IMR-90 (cell line): ENCODE measurements at regions not wholly inside any gene's neighbourhood (a gene's known extent, or its start where the extent isn't known, plus 50 kb on each side); places are given as distances from the start of the nearest gene placed in this dataset.

Experiments used
- ATAC-seq: fragments of 200-7000 bp; cut with Tn5 transposase; 2 replicates; pipeline ENCODE4 v1.9.1; 2020; ENCODE audit warnings: low read depth, mild to moderate bottlenecking, moderate library complexity
- BruUV-seq: library from RNA; stranded (reverse); fragments of 400-500 nt; replicated peaks from 2 replicates; lab custom pipeline; 2021; lab: Mats Ljungman, UMichigan
- CTCF ChIA-PET: fragments of 300-600 bp; formaldehyde crosslinking; extraction: SDS; loops from one replicate; lab custom pipeline; 2021; ENCODE audit warnings: antibody characterized with exemption; lab: Yijun Ruan, JAX
- POLR2A ChIA-PET: fragments of 300-600 bp; sonication (Branson Sonifier 250); formaldehyde crosslinking; loops from one replicate; lab custom pipeline; 2022; ENCODE audit warnings: antibody characterized with exemption; ENCODE audit not compliant: unreplicated experiment; lab: Charles Lee
- DNase-seq: peaks from one replicate; pipeline ENCODE4 v3.0.0; 2013
- H2AFZ ChIP-seq: replicated peaks from 2 replicates; pipeline ENCODE3; 2013; ENCODE audit warnings: low read length, mild to moderate bottlenecking; ENCODE audit not compliant: poor library complexity
- H2AK5ac ChIP-seq: 2 replicates; pipeline ENCODE4 v1.6.1; 2013; ENCODE audit warnings: low read depth, low read length, inconsistent platforms
- H2AK9ac ChIP-seq: replicated peaks from 2 replicates; pipeline ENCODE3; 2013; ENCODE audit warnings: mild to moderate bottlenecking, low read depth, low read length, moderate library complexity; ENCODE audit not compliant: poor library complexity
- H2BK120ac ChIP-seq: 2 replicates; pipeline ENCODE4 v1.6.1; 2013; ENCODE audit warnings: low read depth, low read length, inconsistent platforms
- H2BK15ac ChIP-seq: 3 replicates; pipeline ENCODE4 v1.6.1; 2013; ENCODE audit warnings: low read depth, low read length, inconsistent platforms
- H2BK20ac ChIP-seq: 2 replicates; pipeline ENCODE4 v1.6.1; 2013; ENCODE audit warnings: low read depth, mild to moderate bottlenecking, inconsistent platforms, low read length, moderate library complexity
- H2BK5ac ChIP-seq: 2 replicates; pipeline ENCODE4 v1.6.1; 2013; ENCODE audit warnings: mild to moderate bottlenecking, low read depth, low read length, inconsistent platforms; ENCODE audit not compliant: poor library complexity, severe bottlenecking
- H3K14ac ChIP-seq: replicated peaks from 2 replicates; pipeline ENCODE4 v1.6.1; 2013; ENCODE audit warnings: low read depth, low read length, inconsistent platforms
- H3K18ac ChIP-seq: 2 replicates; pipeline ENCODE4 v1.6.1; 2013; ENCODE audit warnings: low read depth, low read length, control low read depth
- H3K23ac ChIP-seq: 2 replicates; pipeline ENCODE4 v1.6.1; 2013; ENCODE audit warnings: low read depth, low read length, inconsistent platforms
- H3K27ac ChIP-seq: 2 replicates; pipeline ENCODE4 v1.5.1; 2013; ENCODE audit warnings: mild to moderate bottlenecking, control low read depth, low read length; ENCODE audit not compliant: insufficient read depth
- H3K27me3 ChIP-seq: 2 replicates; pipeline ENCODE4 v1.6.1; 2013; ENCODE audit warnings: low read length; ENCODE audit not compliant: control insufficient read depth, insufficient read depth
- H3K36me3 ChIP-seq: 2 replicates; pipeline ENCODE4 v1.6.1; 2013; ENCODE audit warnings: low read length, mixed read lengths; ENCODE audit not compliant: control insufficient read depth, insufficient read depth
- H3K4ac ChIP-seq: 2 replicates; pipeline ENCODE4 v1.6.1; 2013; ENCODE audit warnings: low read depth, low read length, inconsistent platforms
- H3K4me1 ChIP-seq: 2 replicates; pipeline ENCODE4 v1.6.1; 2013; ENCODE audit warnings: low read length, mixed read lengths; ENCODE audit not compliant: control insufficient read depth, insufficient read depth
- H3K4me2 ChIP-seq: 2 replicates; pipeline ENCODE4 v1.6.1; 2013; ENCODE audit warnings: low read depth, mild to moderate bottlenecking, control low read depth, low read length, moderate library complexity
- H3K4me3 ChIP-seq: 2 replicates; pipeline ENCODE4 v1.5.1; 2013; ENCODE audit warnings: low read depth, mild to moderate bottlenecking, control low read depth, low read length, moderate library complexity; ENCODE audit not compliant: insufficient read depth
- H3K56ac ChIP-seq: 2 replicates; pipeline ENCODE4 v1.6.1; 2013; ENCODE audit warnings: low read length, inconsistent platforms; ENCODE audit not compliant: insufficient read depth; ENCODE audit errors: extremely low read depth
- H3K79me1 ChIP-seq, 2 experiments: 2 replicates each; pipeline ENCODE4 v1.6.1; 2013; ENCODE audit warnings: low read length in 2 of 2, inconsistent platforms in 1 of 2, low read depth in 1 of 2
- H3K9ac ChIP-seq: 2 replicates; pipeline ENCODE4 v1.6.1; 2013; ENCODE audit warnings: low read depth, low read length, control low read depth
- H3K9me1 ChIP-seq: 2 replicates; pipeline ENCODE4 v1.6.1; 2013; ENCODE audit warnings: low read length, inconsistent platforms; ENCODE audit not compliant: insufficient read depth
- H3K9me3 ChIP-seq: 2 replicates; pipeline ENCODE4 v1.6.1; 2013; ENCODE audit warnings: low read length; ENCODE audit not compliant: control insufficient read depth, insufficient read depth
- H4K20me1 ChIP-seq: 2 replicates; pipeline ENCODE4 v1.6.1; 2013; ENCODE audit warnings: low read length, inconsistent platforms; ENCODE audit not compliant: insufficient read depth
- H4K5ac ChIP-seq: 2 replicates; pipeline ENCODE4 v1.6.1; 2013; ENCODE audit warnings: mild to moderate bottlenecking, low read depth, low read length, control low read depth
- H4K8ac ChIP-seq, 2 experiments: 2 replicates each; pipeline ENCODE4 v1.6.1; 2013; ENCODE audit warnings: low read depth in 2 of 2, low read length in 2 of 2, control low read depth in 1 of 2, inconsistent platforms in 1 of 2
- H4K91ac ChIP-seq: 2 replicates; pipeline ENCODE4 v1.6.1; 2013; ENCODE audit warnings: low read depth, low read length, inconsistent platforms; ENCODE audit not compliant: insufficient read depth
- CHD1 ChIP-seq: IDR thresholded peaks from 2 replicates; pipeline ENCODE4 v1.6.1; 2012; ENCODE audit warnings: low read depth, low read length, improper control_type of control experiment
- MAZ ChIP-seq: IDR thresholded peaks from 2 replicates; pipeline ENCODE4 v1.6.1; 2012; ENCODE audit warnings: low read depth, mild to moderate bottlenecking, low read length, improper control_type of control experiment, moderate library complexity, borderline replicate concordance
- NFE2L2 ChIP-seq: fragments of 150-350 bp; IDR thresholded peaks from 2 replicates; pipeline ENCODE4 v1.6.1; 2016; ENCODE audit warnings: low read depth, mild to moderate bottlenecking, low read length
- RAD21 ChIP-seq: IDR thresholded peaks from 2 replicates; pipeline ENCODE4 v1.6.1; 2012; ENCODE audit warnings: low read length, improper control_type of control experiment
- WGBS, 2 experiments: methylation state at CpG; one replicate each; pipeline versions ENCODE4 v1.1.5 to v1.1.7; 2013; ENCODE audit warnings: missing lambda C conversion rate in 2 of 2; ENCODE audit not compliant: insufficient read length in 1 of 2; ENCODE audit errors: extremely low coverage in 2 of 2; 5-methylcytosine and 5-hydroxymethylcytosine counted together
- dilution Hi-C: fragments of 300-500 bp; cut with HindIII; formaldehyde crosslinking; loops from one replicate; pipeline ENCODE4 v1.14.3; 2018; ENCODE audit warnings: low sequenced_read_pairs; ENCODE audit not compliant: unreplicated experiment
- in situ Hi-C: fragments of 300-500 bp; cut with MboI; formaldehyde crosslinking; loops from 3 replicates; pipeline ENCODE4 v1.14.3; 2019; ENCODE audit warnings: low sequenced_read_pairs, inconsistent platforms, mixed read lengths
- intact Hi-C: fragments of 100-400 bp; cut with micrococcal nuclease; formaldehyde crosslinking; loops from 2 replicates; pipeline ENCODE4 v1.10.0; 2022

- BruUV-seq, result no TSS peak
- H2AK5ac ChIP-seq, result no peak overlapping the region
- no peak overlapping the region for H3K56ac ChIP-seq
- 33% methylated on average over 1 of the region's 3 CpGs; no CpG with 5 or more reads in 1 of the 2 experiments for WGBS, 2 experiments
- no peak overlapping the region for H2AFZ ChIP-seq
- no peak overlapping the region for H2BK120ac ChIP-seq
- H3K23ac ChIP-seq, result no peak overlapping the region
- in situ Hi-C loops, result no loop called here
- no peak overlapping the region for H3K4me3 ChIP-seq
- DNase-seq (no peak), ATAC-seq (no peak)
- no peak overlapping the region for H4K8ac ChIP-seq
- no peak overlapping the region for H3K14ac ChIP-seq
- H4K20me1 ChIP-seq, result no peaks in the 10 kb centered on the region
- no peaks in the 10 kb centered on the region for H3K4me1 ChIP-seq
- ChIA-PET POLR2A (no interaction called here), CTCF (no interaction called here)
- H3K27ac ChIP-seq, result no peak overlapping the region
- intact Hi-C loops, result no loop called here
- no peak overlapping the region for H3K4ac ChIP-seq
- H3K9me1 ChIP-seq, result no peaks in the 10 kb centered on the region
- TF ChIP-seq MAZ (no peak), RAD21 (no peak), CHD1 (no peak), NFE2L2 (no peak)
- H2BK15ac ChIP-seq, result no peak overlapping the region
- H3K27me3 ChIP-seq, result no peaks in the 10 kb centered on the region
- H2AK9ac ChIP-seq, result no peak overlapping the region
- H3K9ac ChIP-seq, result no peak overlapping the region
- no peak overlapping the region for H4K91ac ChIP-seq
- H3K4me2 ChIP-seq, result no peak overlapping the region
- H3K9me3 ChIP-seq, result no peaks in the 10 kb centered on the region; the same call in 1 of the 2 replicates
- dilution Hi-C loops, result no loop called here
- H3K79me1 ChIP-seq, result no peaks in the 10 kb centered on the region
- H2BK5ac ChIP-seq, result no peak overlapping the region
- no peak overlapping the region for H2BK20ac ChIP-seq
- no peaks in the 10 kb centered on the region for H3K36me3 ChIP-seq
- H3K18ac ChIP-seq, result no peak overlapping the region
- H4K5ac ChIP-seq, result no peak overlapping the region
Measured at GRCh38 chr12:115806000-115806399, 471.5 kb downstream of the MED13L start.
